Activated B cell treated with CpG ODN at 0.5 μM for 24 hours (primary cell): ENCODE measurements at regions not wholly inside any gene's neighbourhood (a gene's known extent, or its start where the extent isn't known, plus 50 kb on each side); places are given as distances from the start of the nearest gene placed in this dataset.

Source experiments
- ATAC-seq: fragments of 200-7000 bp; cut with Tn5 transposase; one replicate; pipeline ENCODE4 v1.10.0; 2021; ENCODE audit warnings: low read depth, mild to moderate bottlenecking, moderate library complexity
- CTCF ChIA-PET: fragments of 350-600 bp; sonication (Branson Sonifier 250); formaldehyde crosslinking; loops from one replicate; lab custom pipeline; 2021; ENCODE audit warnings: antibody characterized with exemption; lab: Charles Lee
- POLR2A ChIA-PET: fragments of 350-600 bp; sonication (Branson Sonifier 250); formaldehyde crosslinking; loops from one replicate; lab custom pipeline; 2021; ENCODE audit warnings: antibody characterized with exemption; lab: Charles Lee
- DNase-seq: peaks from one replicate; pipeline ENCODE4 v3.0.0; 2022
- H3K27ac Mint-ChIP-seq: one replicate; pipeline ENCODE4 v1.8.0; 2020; ENCODE audit warnings: mixed read lengths
- H3K27me3 Mint-ChIP-seq: one replicate; pipeline ENCODE4 v1.8.0; 2021; ENCODE audit warnings: mixed read lengths
- H3K36me3 Mint-ChIP-seq: one replicate; pipeline ENCODE4 v1.8.0; 2021; ENCODE audit warnings: low read depth, mixed read lengths
- H3K4me1 Mint-ChIP-seq: one replicate; pipeline ENCODE4 v1.8.0; 2021; ENCODE audit warnings: mixed read lengths
- H3K4me3 Mint-ChIP-seq: one replicate; pipeline ENCODE4 v1.8.0; 2020; ENCODE audit warnings: mild to moderate bottlenecking, mixed read lengths
- H3K9me3 Mint-ChIP-seq: one replicate; pipeline ENCODE4 v1.8.0; 2020; ENCODE audit warnings: mixed read lengths
- CTCF ChIP-seq: fragments of 200-600 bp; IDR thresholded peaks from one replicate; pipeline ENCODE4 v1.8.0; 2022; ENCODE audit warnings: antibody characterized with exemption, mild to moderate bottlenecking
- intact Hi-C: fragments of 100-400 bp; cut with micrococcal nuclease; formaldehyde crosslinking; loops from one replicate; pipeline ENCODE4 v1.15.1; 2024

- H3K27me3 Mint-ChIP-seq, result no peaks in the 10 kb centered on the region
- ChIA-PET POLR2A (no interaction called here), CTCF (no interaction called here)
- intact Hi-C loops, result no loop called here
- H3K36me3 Mint-ChIP-seq, result no peaks in the 10 kb centered on the region
- ATAC-seq, result no peak
- H3K4me1 Mint-ChIP-seq, result no peaks in the 10 kb centered on the region
- H3K9me3 Mint-ChIP-seq, result peaks cover 4% of the 10 kb centered on the region
- H3K27ac Mint-ChIP-seq, result no peak overlapping the region
- H3K4me3 Mint-ChIP-seq, result no peak overlapping the region
- no peak for TF ChIP-seq CTCF
- DNase-seq, result no peak
Measured at GRCh38 chr18:1048032-1048431, 143.4 kb downstream of the ADCYAP1 start.

- no peak for ATAC-seq
- Mint-ChIP-seq H3K4me1 (no peaks in the 10 kb centered on the region), H3K36me3 (no peaks in the 10 kb centered on the region), H3K27ac (no peak overlapping the region), H3K27me3 (no peaks in the 10 kb centered on the region), H3K9me3 (peaks cover 2% of the 10 kb centered on the region), H3K4me3 (no peak overlapping the region)
- no peak for TF ChIP-seq CTCF
- intact Hi-C loops, result no loop called here
- ChIA-PET POLR2A (no interaction called here), CTCF (no interaction called here)
- no peak for DNase-seq
Measured at GRCh38 chr18:1049173-1049572, 144.5 kb downstream of the ADCYAP1 start.

- no peak overlapping the region for H3K4me3 Mint-ChIP-seq
- intact Hi-C loops, result no loop called here
- H3K27ac Mint-ChIP-seq, result no peak overlapping the region
- H3K4me1 Mint-ChIP-seq, result no peaks in the 10 kb centered on the region
- no peaks in the 10 kb centered on the region for H3K27me3 Mint-ChIP-seq
- ChIA-PET POLR2A (no interaction called here), CTCF (no interaction called here)
- H3K36me3 Mint-ChIP-seq, result no peaks in the 10 kb centered on the region
- no peak for TF ChIP-seq CTCF
- no peak for DNase-seq
- peaks cover 2% of the 10 kb centered on the region for H3K9me3 Mint-ChIP-seq
- ATAC-seq, result no peak
Measured at GRCh38 chr18:1050012-1050657, 145.5 kb downstream of the ADCYAP1 start.

- CTCF ChIA-PET, result no interaction called here
Measured at GRCh38 chr18:1052301-1052700, 147.6 kb downstream of the ADCYAP1 start.

More at GRCh38 chr18:1052301-1052700, 147.6 kb downstream of the ADCYAP1 start:
- no peak for ATAC-seq
- H3K9me3 Mint-ChIP-seq, result peaks cover 4% of the 10 kb centered on the region
- no peak overlapping the region for H3K27ac Mint-ChIP-seq
- no peaks in the 10 kb centered on the region for H3K4me1 Mint-ChIP-seq
- no peak for DNase-seq
- intact Hi-C loops, result no loop called here
- no peaks in the 10 kb centered on the region for H3K36me3 Mint-ChIP-seq
- H3K27me3 Mint-ChIP-seq, result no peaks in the 10 kb centered on the region
- H3K4me3 Mint-ChIP-seq, result no peak overlapping the region
- TF ChIP-seq CTCF, result no peak
- POLR2A ChIA-PET, result no interaction called here
